T-helper 2 cell (primary cell): ENCODE measurements at regions not wholly inside any gene's neighbourhood (a gene's known extent, or its start where the extent isn't known, plus 50 kb on each side); places are given as distances from the start of the nearest gene placed in this dataset.
"Not testable (repeated sequence)": the region's sequence is repeated elsewhere in the genome, so short reads cannot be mapped to it uniquely, and the experiment has no call there.

Experiments used
- DNase-seq, 5 experiments: peaks; one replicate each; pipeline versions ENCODE4 v3.0.0 to v3.0.0-alpha.2; 2012 to 2022

- no peak for DNase-seq
Observed at GRCh38 chr4:117700111-117700892, 334.0 kb upstream of the NDST3 start.

DNA sequence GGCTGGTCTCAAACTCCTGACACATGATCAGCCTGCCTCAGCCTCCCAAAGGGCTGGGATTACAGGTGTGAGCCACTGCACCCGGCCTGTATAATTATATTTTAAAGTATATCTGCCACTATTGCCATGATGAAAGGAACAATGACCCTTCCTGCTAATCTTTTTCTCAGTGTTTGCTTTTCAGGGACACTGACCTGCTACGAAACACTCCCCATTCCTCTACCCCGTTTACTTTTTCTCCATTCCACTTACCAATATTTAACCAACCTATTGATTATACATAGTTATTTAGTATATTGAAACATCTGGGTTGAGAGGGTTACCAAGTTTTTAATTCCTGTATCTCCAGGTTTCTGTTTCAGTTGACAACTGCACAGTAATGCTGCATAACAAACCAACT, 331.9 kb upstream of the NDST3 start:
- DNase-seq = no peak

GRCh38 chr4:117704721-117705120, 329.6 kb upstream of the NDST3 start:
- no peak for DNase-seq

DNA sequence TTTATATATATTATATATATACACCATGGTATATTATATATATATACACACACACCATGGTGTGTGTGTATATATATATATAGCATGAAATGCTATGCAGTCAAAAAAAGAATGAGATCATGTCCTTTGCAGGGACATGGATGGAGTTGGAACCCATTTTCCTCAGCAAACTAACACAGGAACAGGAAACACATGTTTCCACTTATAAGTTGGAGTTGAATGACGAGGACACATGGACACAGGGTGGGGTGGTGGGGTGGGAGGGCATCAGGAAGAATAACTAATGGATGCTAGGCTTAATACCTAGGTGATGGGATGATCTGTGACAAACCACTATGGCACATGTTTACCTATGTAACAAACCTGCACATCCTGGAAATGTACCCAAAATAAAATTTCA, 293.6 kb upstream of the NDST3 start:
- DNase-seq = no peak

DNA sequence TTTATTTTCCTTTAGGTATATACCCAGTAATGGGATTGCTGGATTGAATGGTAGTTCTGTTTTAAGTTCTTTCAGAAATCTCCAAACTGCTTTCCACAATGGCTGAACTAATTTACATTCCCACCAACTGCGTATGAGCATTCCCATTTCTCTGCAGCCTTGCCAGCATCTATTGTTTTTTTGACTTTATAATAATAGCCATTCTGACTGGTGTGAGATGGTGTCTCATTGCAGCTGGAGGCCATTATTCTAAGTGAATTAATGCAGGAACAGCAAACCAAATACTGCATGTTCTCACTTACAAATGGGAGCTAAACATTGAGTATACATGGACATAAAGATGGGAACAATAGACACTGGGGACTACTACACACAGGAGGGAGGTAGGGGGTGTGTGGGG, 288.9 kb upstream of the NDST3 start:
- not testable (repeated sequence) for DNase-seq

DNA sequence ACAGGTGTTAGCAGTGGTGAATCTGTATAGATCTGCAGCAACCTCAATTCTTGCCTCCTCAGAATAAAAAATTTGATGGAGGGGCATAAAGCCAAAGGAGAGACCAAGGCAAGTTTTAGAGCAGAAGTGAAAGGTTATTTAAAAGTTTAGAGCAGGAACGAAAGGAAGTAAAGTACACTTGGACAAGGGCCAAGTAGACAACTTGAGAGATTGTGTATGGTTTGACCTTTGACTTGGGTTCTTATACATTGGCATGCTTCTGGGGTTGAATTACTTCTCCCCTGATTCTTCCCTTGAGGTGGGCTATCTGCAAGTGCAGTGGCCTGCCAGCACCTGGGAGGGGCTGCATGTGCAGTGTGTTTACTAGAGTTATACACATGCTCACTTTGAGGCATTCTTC, 278.8 kb upstream of the NDST3 start:
- no peak for DNase-seq

DNA sequence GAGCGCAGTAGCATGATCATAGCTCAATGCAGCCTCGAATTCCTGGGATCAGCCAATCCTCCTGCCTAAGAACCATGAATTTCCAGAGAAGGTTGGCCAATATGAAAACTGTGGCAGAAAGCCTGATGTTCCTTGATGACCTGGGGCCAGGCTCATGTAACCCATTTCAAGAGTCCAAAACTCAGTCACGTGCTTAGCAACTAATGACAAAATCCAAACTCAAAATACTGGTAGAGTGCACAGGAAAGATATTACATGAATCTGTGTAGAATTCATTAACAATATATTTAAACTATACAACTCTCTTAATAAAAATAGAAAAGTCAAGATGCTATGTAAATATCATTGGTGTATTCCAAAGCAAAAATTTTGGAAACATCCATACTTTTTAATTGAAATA, 265.7 kb upstream of the NDST3 start:
- no peak for DNase-seq

DNA sequence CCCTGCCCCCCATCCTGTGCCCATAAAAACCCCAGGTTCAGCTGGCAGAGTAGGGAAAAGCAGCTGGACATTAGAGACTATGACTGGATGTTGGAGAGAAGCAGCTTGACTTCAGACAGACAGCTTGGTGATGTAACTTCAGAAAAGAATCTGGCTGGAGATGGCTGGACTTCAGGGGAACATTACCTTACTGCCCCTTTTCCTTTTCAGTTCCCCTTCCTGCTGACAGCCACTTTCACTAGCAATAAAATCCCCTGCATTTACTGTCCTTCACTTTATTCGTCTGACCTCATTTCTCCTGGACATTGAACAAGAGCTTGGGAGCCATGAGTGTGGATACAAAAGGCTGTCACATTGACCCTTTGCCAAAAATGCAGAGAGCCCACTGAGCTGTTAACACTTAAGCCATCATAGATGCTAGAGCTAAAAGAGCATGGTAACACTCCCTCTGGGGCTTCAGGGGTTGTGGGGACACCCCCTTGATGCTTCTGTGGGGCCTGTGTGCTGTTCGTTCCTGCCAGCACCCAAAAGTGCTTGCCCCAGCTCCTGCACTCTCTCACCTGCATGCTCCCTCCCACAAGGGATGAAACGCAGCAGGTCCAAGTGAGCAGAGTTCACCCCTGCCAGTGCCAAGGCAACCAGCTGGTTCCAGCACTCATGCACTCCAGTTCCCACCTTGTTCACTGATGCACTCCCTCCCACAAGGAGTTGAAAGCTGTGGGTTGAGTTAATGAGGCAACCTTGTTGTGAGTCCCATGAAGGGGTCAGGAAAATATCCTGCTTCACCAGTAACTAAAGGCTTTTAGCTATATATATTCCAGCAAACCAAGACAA, 263.8 kb upstream of the NDST3 start:
- DNase-seq = no peak

DNA sequence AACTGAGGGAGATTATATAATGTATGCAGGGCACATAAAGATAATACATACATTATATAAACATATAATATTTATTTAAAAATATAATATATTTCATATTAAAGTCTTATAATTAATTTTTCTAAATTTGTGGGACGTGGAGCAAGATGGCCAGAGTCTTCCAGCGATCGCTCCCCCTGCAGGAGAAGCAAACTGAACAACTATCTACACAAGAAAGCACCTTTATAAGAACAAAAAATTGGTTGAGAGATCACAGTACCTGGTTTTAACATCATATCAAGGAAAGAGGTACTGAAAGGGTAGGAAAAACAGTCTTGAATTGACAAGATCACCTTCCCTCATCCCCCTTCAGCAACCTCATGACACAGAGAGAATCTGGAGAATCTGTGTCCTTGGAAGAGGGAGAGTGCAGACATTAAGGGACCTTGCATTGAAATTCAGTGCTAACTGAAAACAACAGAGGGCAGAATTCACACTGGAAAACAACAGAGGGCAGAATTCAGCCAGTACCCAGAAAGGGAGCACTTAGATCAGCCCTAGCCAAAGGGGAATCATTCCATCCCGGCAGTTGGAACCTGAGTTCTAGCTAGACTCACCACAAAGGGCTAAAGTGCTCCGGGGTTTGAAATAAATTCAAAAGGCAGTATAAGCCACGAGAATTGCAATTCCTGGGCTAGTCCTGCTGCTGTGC, 262.5 kb upstream of the NDST3 start:
- DNase-seq = no peak

DNA sequence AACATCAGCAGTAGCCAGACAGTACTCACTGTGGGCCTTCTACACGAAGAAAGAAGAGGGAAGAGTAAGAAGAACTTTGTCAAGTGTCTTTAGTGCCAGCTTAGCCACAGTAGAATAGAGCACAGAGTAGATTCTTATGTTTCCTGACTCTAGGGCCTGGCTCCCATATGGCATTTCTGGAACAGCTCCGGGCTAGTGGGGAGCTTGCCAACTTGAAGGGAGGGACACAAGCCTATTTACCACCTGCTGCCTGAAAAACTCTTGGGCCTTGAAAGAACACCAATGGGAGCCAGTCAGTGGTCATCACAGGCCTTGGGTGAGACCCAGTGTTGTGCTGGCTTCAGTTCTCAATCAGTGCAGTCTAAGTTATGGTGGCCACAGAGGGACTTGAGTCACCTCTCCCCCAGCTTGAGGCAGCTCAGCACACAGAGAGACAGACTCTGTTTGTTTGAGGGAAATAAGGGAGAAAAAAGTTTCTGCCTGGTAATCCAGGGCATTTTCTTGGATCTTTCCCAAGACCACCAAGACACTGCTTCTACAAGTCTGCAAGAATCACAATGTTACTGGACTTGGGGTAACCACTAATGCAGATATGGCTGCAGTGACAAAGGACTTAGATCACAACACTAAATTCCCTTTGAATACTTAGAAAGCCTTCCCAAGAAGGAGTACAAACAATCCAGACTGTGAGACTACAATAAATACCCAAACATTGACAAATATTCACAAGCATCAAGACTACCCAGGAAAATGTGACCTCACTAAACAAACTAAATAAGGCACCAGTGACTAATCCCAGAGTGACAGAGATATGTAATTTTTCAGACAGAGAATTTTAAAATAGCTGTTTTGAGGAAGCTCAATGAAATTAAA, 261.0 kb upstream of the NDST3 start:
- no peak for DNase-seq

- DNase-seq = no peak
Observed at GRCh38 chr4:117777721-117778120, 256.6 kb upstream of the NDST3 start.

DNA sequence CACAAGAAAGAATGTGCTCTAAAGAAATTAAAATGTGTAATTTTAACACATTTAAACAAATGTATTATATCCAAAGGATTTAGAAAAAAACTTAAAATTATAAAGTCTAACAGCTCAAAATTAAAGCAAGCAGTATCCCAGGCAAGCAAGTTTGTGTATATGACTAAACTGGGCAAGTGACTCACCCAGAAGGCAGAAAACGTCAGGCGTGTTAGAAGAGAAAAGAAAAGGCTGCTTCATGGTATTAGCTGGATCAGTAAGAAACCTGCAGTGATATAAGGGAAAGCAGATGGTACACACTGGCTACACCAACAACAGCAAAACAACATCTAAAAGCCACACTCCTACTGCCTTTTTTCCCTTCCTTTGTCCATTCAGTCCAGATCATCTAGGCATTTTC, 250.6 kb upstream of the NDST3 start:
- no peak for DNase-seq

- no peak for DNase-seq
Observed at GRCh38 chr4:117784266-117784665, 250.0 kb upstream of the NDST3 start.

DNA sequence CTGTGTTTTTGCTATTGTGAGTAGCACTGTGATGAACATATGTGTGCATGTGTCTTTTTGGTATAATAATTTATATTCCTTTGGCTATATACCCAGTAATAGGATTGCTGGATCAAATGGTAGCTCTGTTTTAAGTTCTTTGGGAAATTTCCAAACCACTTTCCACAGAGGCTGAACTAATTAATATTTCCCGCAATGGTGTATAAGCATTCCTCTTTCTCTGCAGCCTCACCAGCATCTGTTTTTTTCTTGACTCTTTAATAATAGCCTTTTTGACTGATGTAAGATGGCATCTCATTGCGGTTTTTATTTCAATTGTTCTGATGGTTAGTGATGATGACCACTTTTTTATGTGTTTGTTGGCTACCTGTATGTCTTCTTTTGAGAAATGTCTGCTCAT, 247.7 kb upstream of the NDST3 start:
- DNase-seq = no peak

DNA sequence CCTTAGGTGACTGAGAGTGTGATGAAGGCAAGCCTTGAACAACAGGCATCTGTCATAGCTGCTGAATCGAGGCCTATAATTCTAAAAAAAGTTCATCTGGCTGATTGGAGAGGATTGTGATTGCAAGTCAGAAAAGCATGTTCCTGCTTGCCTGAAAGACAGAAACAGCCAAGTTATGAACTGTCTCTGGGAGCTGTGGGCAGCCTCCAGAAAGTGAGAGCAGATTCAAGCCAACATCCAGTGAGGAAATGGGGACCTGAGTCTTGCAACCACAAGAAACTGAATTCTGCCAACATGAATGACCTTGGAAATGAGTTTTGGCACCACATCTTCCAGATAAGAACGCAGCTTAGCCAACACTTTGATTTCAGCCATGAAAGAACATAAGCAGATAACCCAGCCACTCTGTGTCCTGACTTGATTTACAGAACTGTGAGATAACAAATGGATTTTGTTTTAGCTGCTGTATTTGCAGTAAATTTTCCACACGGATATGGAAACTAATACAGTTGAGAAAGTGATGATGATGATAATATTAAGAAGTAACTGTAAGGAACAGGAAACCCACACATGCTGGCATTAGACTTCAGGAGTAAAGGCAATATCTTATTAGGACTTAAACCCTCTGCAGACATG, 240.3 kb upstream of the NDST3 start:
- DNase-seq = no peak

DNA sequence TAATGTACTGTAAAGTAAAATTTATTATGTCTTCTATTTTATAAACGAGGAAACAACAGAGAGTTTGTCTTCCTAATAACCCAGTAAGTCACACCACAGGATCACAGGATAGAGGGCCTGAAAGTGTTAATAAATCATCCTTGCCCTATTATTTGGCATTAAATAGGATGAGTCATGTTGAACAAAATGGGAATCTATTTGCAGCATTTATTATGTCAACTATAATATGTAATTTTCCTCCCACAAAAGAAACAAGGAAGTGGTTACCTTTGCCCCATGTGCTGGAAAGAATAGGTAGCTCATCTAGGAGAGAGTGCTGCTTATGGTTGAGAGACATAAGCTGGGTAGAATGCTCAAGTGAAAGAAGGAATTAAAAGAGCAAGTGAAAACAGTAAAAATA, 237.6 kb upstream of the NDST3 start:
- no peak for DNase-seq

DNA sequence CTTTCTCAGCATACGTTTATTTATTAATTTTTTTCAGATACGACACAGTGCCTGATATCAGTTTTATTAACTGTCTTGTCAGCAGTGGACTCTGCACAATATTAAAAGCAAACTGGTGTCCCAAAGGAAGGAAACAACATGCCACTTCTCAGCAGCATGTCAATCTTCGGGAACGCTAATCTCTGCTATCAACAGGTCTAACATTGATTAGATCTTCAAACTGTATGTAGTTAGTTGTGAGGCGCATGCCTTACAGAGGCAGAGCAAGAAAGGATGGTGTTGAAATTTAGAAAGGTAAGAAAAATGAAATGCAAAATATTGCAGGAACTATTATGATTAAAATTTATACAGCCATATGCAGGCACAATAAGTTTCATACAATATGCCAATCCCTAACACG, 233.7 kb upstream of the NDST3 start:
- no peak for DNase-seq

DNA sequence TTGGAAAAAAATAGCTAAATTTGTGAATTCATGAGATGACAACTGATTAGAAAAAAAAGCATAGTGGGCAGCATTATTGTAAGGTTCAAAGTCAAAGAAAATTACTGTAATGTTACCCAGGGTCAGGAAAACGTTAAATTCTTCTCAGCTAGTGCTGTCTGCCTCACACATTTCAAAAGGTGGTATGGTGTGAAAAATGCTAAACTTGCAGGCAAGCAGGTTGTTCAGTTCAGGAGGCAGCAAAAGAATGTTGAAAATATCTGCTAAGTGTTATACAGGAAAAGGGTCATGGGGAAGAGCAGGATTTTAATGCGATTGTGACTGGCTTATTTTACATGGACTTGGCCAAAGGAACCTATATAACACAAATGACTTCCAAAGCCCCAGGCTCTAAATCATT, 232.5 kb upstream of the NDST3 start:
- DNase-seq = no peak

GRCh38 chr4:117811731-117812130, 222.6 kb upstream of the NDST3 start:
- DNase-seq = no peak

DNA sequence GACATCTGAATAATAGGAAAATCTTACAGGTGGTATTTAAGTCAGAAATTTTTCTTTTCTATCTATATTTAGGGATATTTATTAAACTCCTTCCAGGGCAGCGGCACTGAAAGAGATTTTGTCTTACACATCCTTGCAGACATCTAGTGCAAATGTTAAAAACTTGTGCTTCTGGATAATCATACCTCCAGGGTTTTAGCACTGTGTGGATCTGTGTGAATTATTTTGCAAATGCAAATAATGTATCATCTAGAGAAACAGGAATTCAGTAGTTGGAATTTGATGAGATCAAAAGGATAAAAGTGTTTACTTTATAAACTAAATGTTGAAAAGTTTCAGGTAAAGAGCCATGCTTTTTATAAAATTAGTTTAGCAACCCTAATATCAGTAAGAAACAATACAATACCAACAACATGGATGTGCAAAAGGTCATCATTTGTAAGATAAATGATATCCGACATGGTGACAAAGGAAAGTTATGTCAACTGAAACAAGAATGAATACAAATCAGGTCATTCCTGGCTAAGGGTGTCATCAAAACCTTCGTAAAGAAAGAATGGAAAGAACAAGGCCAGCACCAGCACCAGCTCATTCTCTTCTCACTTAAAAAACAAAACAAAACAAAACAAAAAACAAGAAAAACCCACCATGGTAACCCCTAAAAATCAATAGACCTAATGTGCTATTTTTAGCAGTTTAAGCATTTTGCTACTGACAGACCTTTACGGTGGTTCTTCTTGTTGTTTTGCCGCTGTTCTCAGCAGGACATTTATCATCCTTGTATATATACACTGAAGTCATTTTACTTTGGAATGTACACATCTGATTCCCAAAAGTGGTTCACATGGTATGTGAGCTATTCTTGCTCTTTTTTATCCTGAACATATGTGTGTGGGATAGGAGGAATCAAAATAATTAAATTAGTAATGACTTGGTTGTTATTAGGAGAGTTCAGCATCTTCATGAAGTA, 219.7 kb upstream of the NDST3 start:
- no peak for DNase-seq

DNA sequence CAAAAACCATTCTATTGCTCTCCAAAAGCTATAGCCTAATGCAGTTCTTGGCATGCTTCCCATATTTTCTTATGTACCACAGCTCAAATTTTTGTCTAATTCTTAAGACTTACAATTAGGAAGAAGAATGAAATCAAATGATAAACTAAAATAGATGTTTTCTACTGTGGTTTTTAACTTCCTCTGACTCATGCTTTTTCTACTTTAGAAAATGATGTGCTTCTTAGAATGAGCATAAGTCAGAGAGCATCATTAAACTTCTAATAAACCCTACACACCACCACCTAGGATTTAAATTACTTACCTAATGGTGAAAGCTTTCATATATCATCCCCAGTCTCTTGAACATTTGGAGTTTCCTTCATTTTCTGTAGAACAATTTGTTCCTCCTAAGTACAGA, 217.0 kb upstream of the NDST3 start:
- no peak for DNase-seq
